SK-N-SH (cell line): ENCODE measurements at regions not wholly inside any gene's neighbourhood (a gene's known extent, or its start where the extent isn't known, plus 50 kb on each side); places are given as distances from the start of the nearest gene placed in this dataset.

Experiments
- CTCF ChIA-PET: fragments of 300-600, 350-600 bp; formaldehyde crosslinking; extraction: SDS; loops from one replicate; lab custom pipeline; 2021; lab: Yijun Ruan, JAX
- POLR2A ChIA-PET: fragments of 350-600 bp; sonication (Branson Sonifier 250); formaldehyde crosslinking; extraction: SDS; loops from one replicate; lab custom pipeline; 2020; ENCODE audit warnings: antibody characterized with exemption, inconsistent platforms; lab: Yijun Ruan, JAX
- DNase-seq: peaks from one replicate; pipeline ENCODE4 v3.0.0; 2012
- H2AFZ ChIP-seq: fragments of 200-600 bp; sonication (generic); 2 replicates; pipeline ENCODE4 v1.8.1; 2016; ENCODE audit warnings: antibody characterized with exemption, mild to moderate bottlenecking, low read depth
- H3F3A ChIP-seq: fragments of 200-600 bp; sonication (generic); replicated peaks from 2 replicates; pipeline ENCODE3; 2016; ENCODE audit warnings: antibody characterized with exemption, mild to moderate bottlenecking; ENCODE audit not compliant: insufficient read depth
- H3K27ac ChIP-seq, 2 experiments: fragments of 200-500 bp in 1 of 2; fragments of 200-600 bp in 1 of 2; sonication (Bioruptor generic) in 1 of 2; sonication (generic), shearing (Covaris generic) in 1 of 2; 2 replicates each; pipeline versions ENCODE4 v1.5.1 to v1.6.1; 2014 to 2016; ENCODE audit warnings: low read depth in 2 of 2, inconsistent platforms in 1 of 2, low read length in 1 of 2, mild to moderate bottlenecking in 1 of 2, mixed read lengths in 1 of 2
- H3K27me3 ChIP-seq: fragments of 200-600 bp; sonication (generic), shearing (Covaris generic); 2 replicates; pipeline ENCODE4 v1.6.1; 2016; ENCODE audit warnings: mixed run types; ENCODE audit not compliant: insufficient read depth
- H3K36me3 ChIP-seq, 2 experiments: fragments of 200-500 bp in 1 of 2; fragments of 200-600 bp in 1 of 2; sonication (Bioruptor generic) in 1 of 2; sonication (generic) in 1 of 2; replicated peaks in 1 of 2; 2 replicates each; pipeline versions ENCODE3 to v1.5.1; 2014 to 2016; ENCODE audit warnings: low read length in 1 of 2, mild to moderate bottlenecking in 1 of 2; ENCODE audit not compliant: insufficient read depth in 2 of 2, control insufficient read depth in 1 of 2
- H3K4me1 ChIP-seq, 2 experiments: fragments of 200-500 bp in 1 of 2; fragments of 200-600 bp in 1 of 2; sonication (Bioruptor generic) in 1 of 2; sonication (generic), shearing (Covaris generic) in 1 of 2; 2 replicates each; pipeline versions ENCODE4 v1.5.1 to v1.6.1; 2014 to 2016; ENCODE audit warnings: low read depth in 1 of 2, low read length in 1 of 2, mixed run types in 1 of 2; ENCODE audit not compliant: insufficient read depth in 2 of 2, control insufficient read depth in 1 of 2
- H3K4me2 ChIP-seq: fragments of 200-600 bp; sonication (generic), shearing (Covaris generic); 2 replicates; pipeline ENCODE4 v1.6.1; 2017; ENCODE audit warnings: mixed run types
- H3K4me3 ChIP-seq, 2 experiments: fragments of 200-500 bp in 1 of 2; fragments of 200-600 bp in 1 of 2; sonication (Bioruptor generic) in 1 of 2; sonication (generic), shearing (Covaris generic) in 1 of 2; 2 replicates each; pipeline versions ENCODE4 v1.5.1 to v1.8.1; 2014 to 2016; ENCODE audit warnings: low read depth in 2 of 2, inconsistent platforms in 1 of 2, low read length in 1 of 2, mild to moderate bottlenecking in 1 of 2, mixed read lengths in 1 of 2, moderate library complexity in 1 of 2
- H3K79me2 ChIP-seq: fragments of 200-600 bp; sonication (generic); 2 replicates; pipeline ENCODE4 v1.8.1; 2017; ENCODE audit warnings: mild to moderate bottlenecking; ENCODE audit not compliant: insufficient read depth
- H3K9ac ChIP-seq: fragments of 200-600 bp; sonication (generic); 2 replicates; pipeline ENCODE4 v1.6.1; 2017; ENCODE audit warnings: mixed run types
- H3K9me2 ChIP-seq: fragments of 200-600 bp; sonication (generic); 2 replicates; pipeline ENCODE4 v1.6.1; 2017; ENCODE audit warnings: mixed run types
- H3K9me3 ChIP-seq: fragments of 200-600 bp; sonication (generic); 2 replicates; pipeline ENCODE4 v1.6.1; 2017; ENCODE audit warnings: mixed run types, mild to moderate bottlenecking, moderate library complexity
- H4K20me1 ChIP-seq: fragments of 200-600 bp; sonication (generic); 2 replicates; pipeline ENCODE4 v1.6.1; 2017; ENCODE audit warnings: mild to moderate bottlenecking, mixed run types; ENCODE audit not compliant: insufficient read depth
- ELF1 ChIP-seq: IDR thresholded peaks from 2 replicates; pipeline ENCODE4 v1.4.0; 2012
- EP300 ChIP-seq, 2 experiments: IDR thresholded peaks; 2 replicates each; pipeline versions ENCODE4 v1.4.0 to v1.6.1; 2012; ENCODE audit warnings: borderline replicate concordance in 1 of 2, low read depth in 1 of 2, low read length in 1 of 2
- EZH2phosphoT487 ChIP-seq: fragments of 200-600 bp; sonication (generic); IDR thresholded peaks from 2 replicates; pipeline ENCODE4 v1.6.1; 2017; ENCODE audit warnings: low read depth, mixed run types, mild to moderate bottlenecking, antibody characterized with exemption, moderate library complexity, borderline replicate concordance
- FOXJ3 ChIP-seq: sonication (generic); formaldehyde crosslinking; IDR thresholded peaks from 2 replicates; pipeline ENCODE4 v1.5.1; 2020; ENCODE audit warnings: mild to moderate bottlenecking, missing genetic modification reagents
- IRF3 ChIP-seq: fragments of 150-350 bp; IDR thresholded peaks from 2 replicates; pipeline ENCODE4 v1.6.1; 2016; ENCODE audit warnings: mild to moderate bottlenecking, low read depth, low read length
- JUND ChIP-seq: IDR thresholded peaks from 2 replicates; pipeline ENCODE4 v1.4.0; 2012
- MAX ChIP-seq: IDR thresholded peaks from 2 replicates; pipeline ENCODE4 v1.4.0; 2012; ENCODE audit warnings: low read depth
- MXI1 ChIP-seq: IDR thresholded peaks from 2 replicates; pipeline ENCODE4 v1.6.1; 2012; ENCODE audit warnings: mild to moderate bottlenecking, low read depth, low read length, improper control_type of control experiment
- RAD21 ChIP-seq: IDR thresholded peaks from 2 replicates; pipeline ENCODE4 v1.6.1; 2012; ENCODE audit warnings: mild to moderate bottlenecking, low read length
- REST ChIP-seq: IDR thresholded peaks from 2 replicates; pipeline ENCODE4 v1.6.1; 2012; ENCODE audit warnings: mild to moderate bottlenecking, low read depth, low read length, moderate library complexity
- RFX5 ChIP-seq: IDR thresholded peaks from 2 replicates; pipeline ENCODE4 v1.6.1; 2012; ENCODE audit warnings: mild to moderate bottlenecking, improper control_type of control experiment, low read length
- RXRA ChIP-seq: IDR thresholded peaks from 2 replicates; pipeline ENCODE4 v1.4.0; 2012; ENCODE audit warnings: low read depth, mild to moderate bottlenecking, borderline replicate concordance
- TCF12 ChIP-seq: IDR thresholded peaks from 2 replicates; pipeline ENCODE4 v1.4.0; 2012
- USF2 ChIP-seq: fragments of 150-350 bp; IDR thresholded peaks from 2 replicates; pipeline ENCODE4 v1.6.1; 2017; ENCODE audit warnings: antibody characterized with exemption, low read length, low read depth, borderline replicate concordance
- YY1 ChIP-seq: IDR thresholded peaks from 2 replicates; pipeline ENCODE4 v1.4.0; 2012; ENCODE audit warnings: low read depth, mild to moderate bottlenecking
- WGBS: methylation state at CpG from one replicate; pipeline ENCODE4 v1.1.6; 2017; ENCODE audit warnings: low lambda C conversion rate; 5-methylcytosine and 5-hydroxymethylcytosine counted together

GRCh38 chr5:4572311-4573100, 567.6 kb upstream of the ADAMTS16 start:
- ChIA-PET POLR2A (no interaction called here), CTCF (no interaction called here)
- WGBS, result 8% methylated on average over 6 of the region's 6 CpGs

More at GRCh38 chr5:4572311-4573100, 567.6 kb upstream of the ADAMTS16 start:
- H3F3A ChIP-seq, result no peaks in the 10 kb centered on the region
- H3K27me3 ChIP-seq, result 0 out of 2 replicates have a peak, but pooled peaks cover 6% of the 10 kb centered on the region
- H3K79me2 ChIP-seq, result no peaks in the 10 kb centered on the region
- TF ChIP-seq JUND, result no peak
- no peak for TF ChIP-seq RXRA
- no peak for TF ChIP-seq ELF1
- TF ChIP-seq YY1, result no peak
- TF ChIP-seq EZH2phosphoT487, result no peak
- TF ChIP-seq MAX, result no peak
- TF ChIP-seq IRF3, result no peak
- no peak for TF ChIP-seq RFX5
- TF ChIP-seq TCF12, result no peak
- no peak for TF ChIP-seq RAD21
- TF ChIP-seq EP300 (IDR thresholded peaks at IDR 0.05; ENCODE audit: borderline replicate concordance in 1 of 2, low read depth in 1 of 2, low read length in 1 of 2), result no peak
- TF ChIP-seq FOXJ3 (CRISPR knock-in tag), result no peak
- TF ChIP-seq REST, result no peak
- no peak for TF ChIP-seq MXI1
- no peak for TF ChIP-seq USF2
- no peak overlapping the region for H3K27ac ChIP-seq
- H3K4me1 ChIP-seq, result no peaks in the 10 kb centered on the region
- H3K36me3 ChIP-seq, result no peaks in the 10 kb centered on the region
- no peaks in the 10 kb centered on the region for H3K9me2 ChIP-seq
- no peaks in the 10 kb centered on the region for H3K9me3 ChIP-seq
- H2AFZ ChIP-seq, result no peak overlapping the region
- no peak for DNase-seq
- no peak overlapping the region for H3K4me3 ChIP-seq
- no peak overlapping the region for H3K4me2 ChIP-seq
- H4K20me1 ChIP-seq, result no peaks in the 10 kb centered on the region
- H3K9ac ChIP-seq, result no peak overlapping the region
